ENCODE measurements at regions not wholly inside any gene's neighbourhood (a gene's known extent, or its start where the extent isn't known, plus 50 kb on each side); places are given as distances from the start of the nearest gene placed in this dataset.

DNA sequence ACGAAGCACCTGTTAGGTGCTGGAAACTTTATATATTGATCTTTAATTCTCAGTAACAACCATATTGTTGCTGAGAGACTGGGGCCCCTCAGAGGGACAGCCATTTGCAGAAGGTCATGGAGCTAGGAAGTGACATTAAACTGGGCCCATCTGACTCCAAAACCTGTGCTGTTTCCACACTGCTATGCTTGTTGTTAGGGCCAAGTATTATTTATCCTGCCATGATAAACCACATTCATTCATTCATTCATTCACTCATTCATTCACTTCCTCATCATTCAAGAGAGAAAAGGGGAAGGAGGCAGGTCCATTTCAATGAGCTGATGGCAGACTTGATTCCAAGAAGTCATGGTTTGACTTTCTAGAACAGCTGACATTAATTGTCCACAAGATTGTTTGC is 237.4 kb downstream of the STIM2 start:
- TF ChIP-seq EP300 (IDR thresholded peaks at IDR 0.05): no peak
- TF ChIP-seq, protein P1, sequence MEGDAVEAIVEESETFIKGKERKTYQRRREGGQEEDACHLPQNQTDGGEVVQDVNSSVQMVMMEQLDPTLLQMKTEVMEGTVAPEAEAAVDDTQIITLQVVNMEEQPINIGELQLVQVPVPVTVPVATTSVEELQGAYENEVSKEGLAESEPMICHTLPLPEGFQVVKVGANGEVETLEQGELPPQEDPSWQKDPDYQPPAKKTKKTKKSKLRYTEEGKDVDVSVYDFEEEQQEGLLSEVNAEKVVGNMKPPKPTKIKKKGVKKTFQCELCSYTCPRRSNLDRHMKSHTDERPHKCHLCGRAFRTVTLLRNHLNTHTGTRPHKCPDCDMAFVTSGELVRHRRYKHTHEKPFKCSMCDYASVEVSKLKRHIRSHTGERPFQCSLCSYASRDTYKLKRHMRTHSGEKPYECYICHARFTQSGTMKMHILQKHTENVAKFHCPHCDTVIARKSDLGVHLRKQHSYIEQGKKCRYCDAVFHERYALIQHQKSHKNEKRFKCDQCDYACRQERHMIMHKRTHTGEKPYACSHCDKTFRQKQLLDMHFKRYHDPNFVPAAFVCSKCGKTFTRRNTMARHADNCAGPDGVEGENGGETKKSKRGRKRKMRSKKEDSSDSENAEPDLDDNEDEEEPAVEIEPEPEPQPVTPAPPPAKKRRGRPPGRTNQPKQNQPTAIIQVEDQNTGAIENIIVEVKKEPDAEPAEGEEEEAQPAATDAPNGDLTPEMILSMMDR (IDR thresholded peaks at IDR 0.05): no peak

Measured in esophagus muscularis mucosa (tissue), 3 donors.